Nephron (organoid): ENCODE measurements at regions not wholly inside any gene's neighbourhood (a gene's known extent, or its start where the extent isn't known, plus 50 kb on each side); places are given as distances from the start of the nearest gene placed in this dataset.

ENCODE experiments used
- H3K27ac Mint-ChIP-seq, 3 experiments: 2 replicates each; pipeline ENCODE4 v1.8.0; 2020; ENCODE audit warnings: mixed read lengths in 3 of 3, mild to moderate bottlenecking in 2 of 3, moderate library complexity in 1 of 3
- H3K27me3 Mint-ChIP-seq: 2 replicates; pipeline ENCODE4 v1.8.0; 2021; ENCODE audit warnings: low read depth, mild to moderate bottlenecking, moderate library complexity, mixed read lengths
- H3K36me3 Mint-ChIP-seq: 2 replicates; pipeline ENCODE4 v1.8.0; 2020; ENCODE audit warnings: low read depth, mixed read lengths
- H3K4me1 Mint-ChIP-seq: 2 replicates; pipeline ENCODE4 v1.8.0; 2020; ENCODE audit warnings: mixed read lengths
- H3K4me3 Mint-ChIP-seq, 3 experiments: 2 replicates each; pipeline ENCODE4 v1.8.0; 2020; ENCODE audit warnings: mild to moderate bottlenecking in 3 of 3, mixed read lengths in 3 of 3, moderate library complexity in 2 of 3
- H3K9me3 Mint-ChIP-seq: 2 replicates; pipeline ENCODE4 v1.8.0; 2020; ENCODE audit warnings: mixed read lengths
- TF ChIP-seq, protein P1 (sequence below), 3 experiments: fragments of 200-600 bp; sonication (generic); IDR thresholded peaks; one replicate each; pipeline ENCODE4 v1.5.0; 2021; ENCODE audit warnings: antibody characterized with exemption in 3 of 3; ENCODE audit not compliant: unreplicated experiment in 3 of 3

DNA sequence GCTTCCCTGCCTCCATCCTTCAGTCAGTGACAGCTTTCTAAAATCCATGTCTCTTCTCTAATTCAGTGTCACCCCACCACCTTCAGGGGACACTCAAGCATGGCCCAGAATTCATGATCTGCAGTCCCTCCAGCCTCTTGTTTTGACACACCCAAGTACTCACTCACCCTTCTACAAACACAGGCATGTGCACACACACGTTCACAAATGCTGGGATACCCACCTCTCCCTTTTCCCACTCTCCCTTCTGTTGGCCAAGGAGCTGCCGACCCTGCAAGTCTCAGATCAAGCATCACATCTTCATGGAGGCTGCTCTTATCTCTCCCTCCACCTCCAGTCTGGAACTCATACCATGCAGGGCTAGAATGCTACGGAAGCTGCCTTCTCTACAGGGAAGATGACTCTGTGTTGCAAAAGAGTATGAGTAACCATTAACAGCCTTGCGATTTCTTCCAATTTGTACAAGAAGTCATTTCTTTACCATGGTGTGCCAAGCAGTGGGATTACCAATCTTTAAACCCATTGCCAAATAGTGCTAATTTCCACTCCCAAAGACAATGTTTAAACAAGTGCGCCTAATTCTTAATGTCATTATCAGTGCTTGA lies 196.1 kb downstream of the BCL11B start:
- Mint-ChIP-seq H3K27ac (no peak overlapping the region), H3K9me3 (peaks cover 10% of the 10 kb centered on the region), H3K27me3 (peaks cover 17% of the 10 kb centered on the region), H3K36me3 (no peaks in the 10 kb centered on the region), H3K4me1 (no peaks in the 10 kb centered on the region), H3K4me3 (no peak overlapping the region)
- TF ChIP-seq, protein P1, sequence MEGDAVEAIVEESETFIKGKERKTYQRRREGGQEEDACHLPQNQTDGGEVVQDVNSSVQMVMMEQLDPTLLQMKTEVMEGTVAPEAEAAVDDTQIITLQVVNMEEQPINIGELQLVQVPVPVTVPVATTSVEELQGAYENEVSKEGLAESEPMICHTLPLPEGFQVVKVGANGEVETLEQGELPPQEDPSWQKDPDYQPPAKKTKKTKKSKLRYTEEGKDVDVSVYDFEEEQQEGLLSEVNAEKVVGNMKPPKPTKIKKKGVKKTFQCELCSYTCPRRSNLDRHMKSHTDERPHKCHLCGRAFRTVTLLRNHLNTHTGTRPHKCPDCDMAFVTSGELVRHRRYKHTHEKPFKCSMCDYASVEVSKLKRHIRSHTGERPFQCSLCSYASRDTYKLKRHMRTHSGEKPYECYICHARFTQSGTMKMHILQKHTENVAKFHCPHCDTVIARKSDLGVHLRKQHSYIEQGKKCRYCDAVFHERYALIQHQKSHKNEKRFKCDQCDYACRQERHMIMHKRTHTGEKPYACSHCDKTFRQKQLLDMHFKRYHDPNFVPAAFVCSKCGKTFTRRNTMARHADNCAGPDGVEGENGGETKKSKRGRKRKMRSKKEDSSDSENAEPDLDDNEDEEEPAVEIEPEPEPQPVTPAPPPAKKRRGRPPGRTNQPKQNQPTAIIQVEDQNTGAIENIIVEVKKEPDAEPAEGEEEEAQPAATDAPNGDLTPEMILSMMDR (IDR thresholded peaks at IDR 0.05; ENCODE audit: unreplicated experiment in 3 of 3) = no peak

DNA sequence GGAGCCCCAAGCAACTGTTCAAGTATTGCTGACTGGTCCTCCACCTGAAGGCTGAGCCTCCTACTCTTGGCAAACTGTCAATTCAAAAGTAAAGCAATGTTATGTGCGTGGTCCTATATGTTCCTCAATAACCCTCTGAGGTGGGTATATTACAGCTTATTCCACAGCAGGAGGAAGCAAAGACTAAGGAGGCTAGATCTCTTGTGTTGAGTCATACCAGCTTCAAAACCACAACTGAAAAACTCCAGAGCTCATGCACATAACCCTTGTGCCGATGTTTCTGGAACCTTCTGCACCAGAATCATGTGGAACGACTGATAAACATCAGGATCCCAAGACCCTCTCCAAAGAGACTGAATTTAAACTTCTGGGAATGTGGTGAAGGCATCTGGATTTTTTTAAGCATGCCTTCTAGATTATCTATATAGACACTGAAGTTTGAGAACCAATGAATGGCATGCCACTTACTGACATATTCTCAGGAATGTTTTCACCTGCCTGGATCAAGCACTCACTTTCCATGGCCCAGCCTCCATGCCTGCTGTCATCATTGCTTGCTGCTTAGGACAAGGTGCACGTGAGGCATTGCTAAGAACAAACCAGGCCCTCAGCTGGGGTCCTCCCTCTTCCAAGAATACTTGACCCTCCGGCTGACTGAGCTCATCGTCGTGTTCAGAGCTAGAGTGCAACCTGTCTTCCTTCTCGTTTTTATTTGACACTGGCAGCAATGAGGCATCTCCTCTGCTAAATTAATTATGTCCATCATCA lies 194.7 kb downstream of the BCL11B start:
- no peak overlapping the region for H3K4me3 Mint-ChIP-seq
- no peaks in the 10 kb centered on the region for H3K36me3 Mint-ChIP-seq
- no peaks in the 10 kb centered on the region for H3K4me1 Mint-ChIP-seq
- peaks cover 14% of the 10 kb centered on the region for H3K27me3 Mint-ChIP-seq
- peaks cover 11% of the 10 kb centered on the region for H3K9me3 Mint-ChIP-seq
- H3K27ac Mint-ChIP-seq = no peak overlapping the region
- TF ChIP-seq, protein P1 (IDR thresholded peaks at IDR 0.05; ENCODE audit: unreplicated experiment in 3 of 3) = no peak

DNA sequence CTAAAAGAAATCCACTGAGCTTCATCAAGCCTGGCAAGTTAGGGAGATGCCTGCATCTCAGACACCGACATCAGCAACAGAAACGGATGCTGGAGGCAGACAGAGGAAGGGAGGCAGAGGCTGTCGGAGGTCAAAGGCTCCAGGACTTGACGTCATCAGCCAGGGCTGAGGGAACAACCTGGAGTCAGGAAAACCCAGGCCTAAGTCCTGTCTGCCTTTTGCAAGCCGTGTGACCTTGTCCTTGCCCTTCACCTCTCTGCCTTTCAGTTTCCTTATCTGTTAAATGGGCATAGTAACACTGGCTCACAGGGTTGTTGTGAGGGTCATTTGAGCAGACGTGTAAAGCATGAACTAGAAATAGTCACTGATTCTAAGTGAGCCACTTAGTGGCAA lies 194.2 kb downstream of the BCL11B start:
- peaks cover 11% of the 10 kb centered on the region for H3K9me3 Mint-ChIP-seq
- H3K27me3 Mint-ChIP-seq = peaks cover 12% of the 10 kb centered on the region
- H3K4me3 Mint-ChIP-seq = no peak overlapping the region
- H3K36me3 Mint-ChIP-seq = no peaks in the 10 kb centered on the region
- TF ChIP-seq, protein P1 (IDR thresholded peaks at IDR 0.05; ENCODE audit: unreplicated experiment in 3 of 3) = no peak
- H3K4me1 Mint-ChIP-seq = no peaks in the 10 kb centered on the region
- no peak overlapping the region for H3K27ac Mint-ChIP-seq

DNA sequence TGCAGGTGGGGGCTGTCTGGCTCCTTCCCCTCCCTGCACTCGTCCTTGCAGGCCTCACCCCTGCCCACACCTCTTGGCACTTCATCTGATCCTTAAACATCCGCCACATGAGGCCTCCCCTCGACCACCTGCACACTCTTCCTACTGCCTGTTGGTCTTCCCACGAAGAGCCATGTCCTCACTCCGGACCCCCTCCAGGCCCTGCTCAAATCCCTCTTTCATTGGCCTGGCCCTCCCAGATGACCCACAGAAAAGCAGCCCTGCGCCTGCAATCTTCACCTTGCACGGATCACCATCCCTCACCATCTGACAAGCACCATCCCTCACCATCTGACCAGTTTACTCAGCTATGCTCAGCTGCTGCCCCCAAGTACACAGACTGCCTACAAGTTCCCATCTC lies 193.6 kb downstream of the BCL11B start:
- TF ChIP-seq, protein P1 (IDR thresholded peaks at IDR 0.05; ENCODE audit: unreplicated experiment in 3 of 3) = no peak
- H3K9me3 Mint-ChIP-seq = peaks cover 17% of the 10 kb centered on the region
- no peak overlapping the region for H3K4me3 Mint-ChIP-seq
- no peaks in the 10 kb centered on the region for H3K36me3 Mint-ChIP-seq
- peaks cover 12% of the 10 kb centered on the region for H3K27me3 Mint-ChIP-seq
- H3K27ac Mint-ChIP-seq = no peak overlapping the region
- no peaks in the 10 kb centered on the region for H3K4me1 Mint-ChIP-seq

DNA sequence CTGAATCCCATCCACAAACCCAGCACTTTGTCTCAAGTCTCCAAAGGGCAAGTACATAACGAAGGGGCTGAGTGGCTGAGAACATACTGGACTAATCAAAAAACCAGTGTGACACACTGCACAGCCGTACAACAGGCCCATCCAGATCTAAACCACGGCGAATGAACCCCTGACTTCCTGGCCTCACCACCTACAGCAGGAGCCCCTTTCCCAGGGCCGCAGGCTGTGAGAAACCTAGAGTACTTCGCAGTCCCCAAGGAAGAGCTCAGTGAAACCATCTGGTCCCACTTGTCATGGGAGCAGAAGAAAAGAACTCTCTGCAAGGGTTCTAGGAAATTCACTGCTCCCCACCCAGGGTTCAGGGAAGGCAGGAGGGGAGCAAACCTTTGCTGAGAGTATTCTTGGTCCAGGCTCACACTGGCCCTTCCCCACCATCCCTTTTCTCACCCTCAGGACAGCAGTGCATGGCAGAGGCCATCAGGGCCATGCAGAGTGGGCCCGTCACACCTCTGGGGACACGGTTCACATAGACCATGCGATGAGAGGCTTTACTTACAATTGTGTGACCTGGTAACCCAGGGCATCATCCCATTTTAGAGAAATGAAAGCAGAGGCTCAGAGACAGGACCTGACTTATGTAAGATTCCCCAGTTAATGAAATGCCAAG lies 192.8 kb downstream of the BCL11B start:
- no peak overlapping the region for H3K27ac Mint-ChIP-seq
- no peaks in the 10 kb centered on the region for H3K36me3 Mint-ChIP-seq
- peaks cover 19% of the 10 kb centered on the region for H3K9me3 Mint-ChIP-seq
- peaks cover 12% of the 10 kb centered on the region for H3K27me3 Mint-ChIP-seq
- TF ChIP-seq, protein P1 (IDR thresholded peaks at IDR 0.05; ENCODE audit: unreplicated experiment in 3 of 3) = no peak
- no peaks in the 10 kb centered on the region for H3K4me1 Mint-ChIP-seq
- H3K4me3 Mint-ChIP-seq = no peak overlapping the region
